Kasumi-1 (cell line): ENCODE measurements at regions not wholly inside any gene's neighbourhood (a gene's known extent, or its start where the extent isn't known, plus 50 kb on each side); places are given as distances from the start of the nearest gene placed in this dataset.
"Not testable (repeated sequence)": the region's sequence is repeated elsewhere in the genome, so short reads cannot be mapped to it uniquely, and the experiment has no call there.

Experiments
- DNase-seq, 2 experiments: peaks; one replicate each; lab custom pipeline; 2025; lab: John Stamatoyannopoulos, UW

GRCh38 chr9:97103613-97104383 is 64.9 kb upstream of the CTSV start:
- not testable (repeated sequence) for DNase-seq

- not testable (repeated sequence) for DNase-seq
Measured at GRCh38 chr9:97099540-97099939, 60.6 kb upstream of the CTSV start.

- no peak for DNase-seq
Measured at GRCh38 chr9:97096793-97097192, 57.9 kb upstream of the CTSV start.

GRCh38 chr9:97089361-97089760 is 50.4 kb upstream of the CTSV start:
- not testable (repeated sequence) for DNase-seq
